Fibroblast of mammary gland (primary cell): ENCODE measurements at regions not wholly inside any gene's neighbourhood (a gene's known extent, or its start where the extent isn't known, plus 50 kb on each side); places are given as distances from the start of the nearest gene placed in this dataset.

Experiments
- DNase-seq: peaks from one replicate; pipeline ENCODE4 v3.0.0-alpha.2; 2010; ENCODE audit warnings: low read depth
- H3K4me3 ChIP-seq: 2 replicates; pipeline ENCODE4 v1.5.1; 2011; ENCODE audit warnings: low read depth, mild to moderate bottlenecking, low read length, moderate library complexity; ENCODE audit not compliant: control insufficient read depth
- TF ChIP-seq, protein P1 (sequence below): conservative IDR thresholded peaks from 2 replicates; pipeline ENCODE4 v1.5.1; 2011; ENCODE audit warnings: low read depth, low read length, inconsistent platforms; ENCODE audit not compliant: control insufficient read depth, insufficient read depth

DNA sequence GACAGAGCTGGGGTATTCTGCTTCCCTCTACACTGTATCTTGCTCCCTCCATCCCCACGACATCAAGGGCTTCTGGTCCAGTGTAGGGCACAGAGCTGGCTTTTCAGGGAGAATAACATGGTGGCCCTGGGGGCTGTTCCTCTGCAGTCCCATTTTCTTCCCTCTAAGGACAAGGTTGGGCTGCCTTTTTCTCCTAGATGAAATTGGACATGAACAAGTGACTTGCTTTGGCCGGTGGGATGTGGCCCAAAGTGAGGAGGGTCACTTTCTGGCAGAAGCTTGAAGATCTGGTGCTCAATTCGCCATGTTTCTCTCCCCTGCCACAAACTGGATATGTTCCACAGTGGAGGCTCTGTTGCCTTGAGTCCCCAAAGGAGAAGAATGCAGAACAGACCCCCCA, 235.7 kb downstream of the EMX2 start:
- H3K4me3 ChIP-seq = no peak overlapping the region
- TF ChIP-seq, protein P1, sequence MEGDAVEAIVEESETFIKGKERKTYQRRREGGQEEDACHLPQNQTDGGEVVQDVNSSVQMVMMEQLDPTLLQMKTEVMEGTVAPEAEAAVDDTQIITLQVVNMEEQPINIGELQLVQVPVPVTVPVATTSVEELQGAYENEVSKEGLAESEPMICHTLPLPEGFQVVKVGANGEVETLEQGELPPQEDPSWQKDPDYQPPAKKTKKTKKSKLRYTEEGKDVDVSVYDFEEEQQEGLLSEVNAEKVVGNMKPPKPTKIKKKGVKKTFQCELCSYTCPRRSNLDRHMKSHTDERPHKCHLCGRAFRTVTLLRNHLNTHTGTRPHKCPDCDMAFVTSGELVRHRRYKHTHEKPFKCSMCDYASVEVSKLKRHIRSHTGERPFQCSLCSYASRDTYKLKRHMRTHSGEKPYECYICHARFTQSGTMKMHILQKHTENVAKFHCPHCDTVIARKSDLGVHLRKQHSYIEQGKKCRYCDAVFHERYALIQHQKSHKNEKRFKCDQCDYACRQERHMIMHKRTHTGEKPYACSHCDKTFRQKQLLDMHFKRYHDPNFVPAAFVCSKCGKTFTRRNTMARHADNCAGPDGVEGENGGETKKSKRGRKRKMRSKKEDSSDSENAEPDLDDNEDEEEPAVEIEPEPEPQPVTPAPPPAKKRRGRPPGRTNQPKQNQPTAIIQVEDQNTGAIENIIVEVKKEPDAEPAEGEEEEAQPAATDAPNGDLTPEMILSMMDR = no peak
- no peak for DNase-seq

DNA sequence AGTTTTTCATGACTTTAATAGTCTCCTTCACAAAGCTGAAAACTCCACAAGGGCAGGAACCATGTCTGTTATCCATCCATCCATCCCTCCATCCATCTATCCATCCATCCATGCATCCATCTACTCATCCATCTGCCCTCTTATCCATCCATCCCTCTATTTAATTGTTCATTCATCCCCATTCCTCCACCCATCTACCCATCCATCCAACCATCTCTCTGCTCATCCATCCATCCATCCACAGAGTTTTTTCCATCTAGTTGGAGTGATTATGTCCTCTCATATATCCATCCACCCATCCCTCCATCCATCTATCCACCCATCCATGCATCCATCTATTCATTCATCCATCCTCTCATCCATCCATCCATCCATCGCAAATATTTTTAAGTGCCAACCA, 237.9 kb downstream of the EMX2 start:
- no peak for DNase-seq
- TF ChIP-seq, protein P1 = no peak
- no peak overlapping the region for H3K4me3 ChIP-seq

DNA sequence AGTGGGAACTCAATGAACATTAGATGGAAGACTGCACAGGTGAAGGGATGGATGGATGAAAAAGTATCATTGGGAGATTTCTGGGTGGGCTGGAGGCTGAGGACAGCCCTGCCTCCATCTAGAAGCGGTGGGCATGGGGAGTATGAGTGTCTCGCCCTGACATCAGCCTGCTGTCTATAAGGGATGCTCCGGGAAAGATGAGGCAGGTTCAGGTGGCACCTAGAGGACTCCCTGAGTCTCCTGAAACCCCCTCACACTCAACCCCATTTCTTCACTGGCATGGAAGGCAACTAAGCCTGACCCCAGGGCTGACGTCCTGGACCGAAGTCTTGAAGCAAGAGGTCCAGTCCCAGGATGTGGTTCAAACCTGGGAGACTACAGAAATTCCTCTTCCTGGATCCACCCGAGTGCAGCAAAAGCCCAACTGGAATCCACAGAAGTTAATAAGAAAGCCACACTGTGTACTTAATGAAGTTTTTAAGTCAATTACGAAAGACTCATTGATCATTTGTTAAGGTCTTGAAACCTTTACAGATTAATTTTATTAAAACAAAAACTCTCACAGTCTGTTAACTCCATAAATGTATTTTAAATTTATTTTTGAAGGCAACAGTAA, 238.8 kb downstream of the EMX2 start:
- H3K4me3 ChIP-seq = no peak overlapping the region
- TF ChIP-seq, protein P1 = no peak
- no peak for DNase-seq

DNA sequence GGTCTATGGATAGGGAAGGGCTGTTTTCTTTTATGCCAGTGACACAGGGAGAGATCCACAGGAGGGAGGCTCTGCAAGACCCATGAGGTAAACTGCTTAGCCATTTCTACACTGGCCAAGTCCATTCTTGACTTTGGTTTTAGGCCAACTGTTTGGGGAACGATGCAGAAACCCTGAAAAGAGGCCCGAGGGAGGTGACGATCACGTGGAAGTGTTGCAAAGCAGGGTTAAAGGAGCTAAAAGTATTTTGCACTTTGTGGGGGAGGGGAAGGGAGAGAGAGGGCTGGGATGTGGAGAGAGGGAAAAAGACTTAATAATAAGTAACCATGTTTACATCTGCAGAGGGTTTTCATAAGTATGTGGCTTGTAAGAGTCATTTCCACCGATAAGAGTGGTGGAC, 239.7 kb downstream of the EMX2 start:
- no peak for DNase-seq
- TF ChIP-seq, protein P1 = no peak
- no peak overlapping the region for H3K4me3 ChIP-seq

DNA sequence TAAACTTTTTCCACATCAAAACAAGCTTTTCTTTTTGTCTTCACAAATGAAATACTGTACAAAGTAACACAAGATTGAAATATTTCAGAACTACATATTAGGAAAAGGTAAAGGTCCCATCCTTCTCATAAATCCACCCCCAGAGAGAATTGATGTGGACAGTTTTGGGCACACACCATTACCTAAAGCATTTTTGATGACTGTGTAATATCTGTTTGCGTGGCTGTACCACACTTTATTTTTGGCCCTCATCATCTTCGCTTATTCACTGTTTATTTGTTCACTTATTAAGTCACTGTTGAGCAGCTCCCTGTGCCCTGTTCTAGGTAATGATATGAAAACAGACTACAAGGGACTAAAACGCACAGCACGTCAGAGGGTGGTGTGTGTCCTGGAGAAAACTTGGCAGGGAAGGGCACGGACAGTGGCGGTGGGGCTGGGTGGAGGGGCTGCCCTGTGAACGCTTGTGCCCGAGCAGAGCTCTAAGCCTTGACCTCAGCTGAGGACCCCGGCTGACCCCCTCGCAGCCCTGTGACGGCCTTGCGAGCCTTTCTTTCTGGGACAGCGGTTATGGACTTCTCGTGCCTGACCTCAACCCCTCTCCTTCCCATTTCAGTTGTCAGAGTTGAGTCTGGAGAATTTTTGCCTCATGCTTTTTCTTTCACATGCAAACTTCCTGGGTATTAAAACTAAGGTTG, 241.3 kb downstream of the EMX2 start:
- no peak for DNase-seq
- TF ChIP-seq, protein P1 = no peak
- H3K4me3 ChIP-seq = no peak overlapping the region

DNA sequence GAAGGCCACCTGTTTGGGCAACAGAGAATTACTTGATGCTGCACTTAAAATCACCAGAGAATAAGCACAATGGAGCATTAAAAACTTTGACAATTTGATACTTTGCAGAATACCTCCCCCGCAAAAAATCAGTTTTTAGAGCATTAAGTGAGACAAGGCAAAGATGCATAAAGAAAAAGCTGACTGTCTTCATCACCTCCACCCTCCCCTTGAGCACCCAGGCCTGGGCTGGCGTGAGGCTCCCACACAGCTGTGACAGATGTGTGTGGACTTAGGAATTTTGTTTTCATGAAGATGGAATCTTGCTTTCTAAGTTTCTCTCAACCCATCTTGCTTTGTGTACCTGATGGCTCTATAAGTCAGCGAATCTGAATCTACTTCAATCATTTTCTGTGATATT, 242.2 kb downstream of the EMX2 start:
- TF ChIP-seq, protein P1 = no peak
- DNase-seq = no peak
- no peak overlapping the region for H3K4me3 ChIP-seq
